A549 (cell line): ENCODE measurements at regions not wholly inside any gene's neighbourhood (a gene's known extent, or its start where the extent isn't known, plus 50 kb on each side); places are given as distances from the start of the nearest gene placed in this dataset.

Experiments
- EHMT2 ChIP-seq: fragments of 200-600 bp; sonication (generic); IDR thresholded peaks from 2 replicates; pipeline ENCODE4 v1.6.1; 2016; ENCODE audit warnings: antibody characterized with exemption, low read depth, mild to moderate bottlenecking, moderate library complexity
- GATA3 ChIP-seq: IDR thresholded peaks from 2 replicates; pipeline ENCODE4 v1.6.1; 2012; ENCODE audit warnings: borderline replicate concordance
- MAX ChIP-seq: IDR thresholded peaks from 2 replicates; pipeline ENCODE4 v1.6.1; 2012
- POLR2A ChIP-seq: IDR thresholded peaks from 2 replicates; pipeline ENCODE4 v1.6.1; 2012; ENCODE audit warnings: mild to moderate bottlenecking, low read length

DNA sequence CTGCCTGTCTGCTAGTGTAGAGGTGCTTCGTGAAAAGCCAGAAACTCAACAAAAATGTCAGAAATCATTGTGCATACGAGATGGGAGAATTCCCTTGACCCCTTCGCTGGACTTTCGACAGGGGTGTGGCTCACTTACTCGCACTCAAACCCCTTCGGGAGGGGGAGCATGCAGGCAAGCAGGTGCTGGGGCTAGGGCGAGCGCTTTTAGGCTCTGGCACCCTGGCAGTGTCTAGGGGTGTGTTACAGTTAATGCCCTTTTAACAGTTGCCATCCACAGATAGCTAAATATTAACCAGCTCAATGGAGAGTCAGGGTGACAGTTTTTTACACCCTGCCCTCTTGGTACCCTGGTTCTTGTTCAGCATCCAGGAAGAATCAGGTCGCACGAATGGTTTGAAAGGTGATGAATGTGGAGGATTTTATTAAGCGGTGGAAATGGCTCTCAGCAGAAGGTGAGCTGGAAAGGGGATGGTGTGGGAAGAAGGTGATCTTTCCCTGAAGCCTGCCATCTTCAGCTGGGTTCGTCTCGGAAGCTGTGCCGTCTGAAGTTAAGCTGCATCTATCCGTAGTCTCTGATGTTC lies 59.6 kb upstream of the SHANK2 start:
- TF ChIP-seq EHMT2 (no peak), POLR2A (no peak), GATA3 (no peak), MAX (no peak)
